NCI-H526 (cell line): ENCODE measurements at regions not wholly inside any gene's neighbourhood (a gene's known extent, or its start where the extent isn't known, plus 50 kb on each side); places are given as distances from the start of the nearest gene placed in this dataset.
A peak's percentile ranks its signal among the peaks of the same experiment; 100 is the strongest.

Experiments
- DNase-seq, 2 experiments: peaks; one replicate each; lab custom pipeline; 2025; lab: John Stamatoyannopoulos, UW

DNA sequence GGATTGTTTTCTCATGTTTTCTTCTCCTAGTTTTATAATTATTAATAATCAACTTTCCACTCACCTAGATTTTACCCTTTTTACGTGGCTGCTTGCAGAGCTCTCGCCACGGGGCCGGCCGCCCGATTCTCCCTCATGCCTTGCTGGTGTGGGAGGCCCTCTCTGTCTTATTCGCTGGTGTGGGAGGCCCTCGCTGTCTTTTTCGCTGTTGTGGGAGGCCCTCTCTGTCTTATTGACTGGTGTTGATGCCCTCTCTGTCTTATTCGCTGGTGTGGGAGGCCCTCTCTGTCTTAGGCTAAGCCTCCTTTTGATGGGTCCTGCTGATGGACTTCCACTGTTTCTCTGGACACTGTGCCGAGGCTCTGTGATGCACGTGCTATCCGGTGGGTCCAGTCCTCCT, 161.3 kb upstream of the IRX2 start:
- no peak for DNase-seq

DNA sequence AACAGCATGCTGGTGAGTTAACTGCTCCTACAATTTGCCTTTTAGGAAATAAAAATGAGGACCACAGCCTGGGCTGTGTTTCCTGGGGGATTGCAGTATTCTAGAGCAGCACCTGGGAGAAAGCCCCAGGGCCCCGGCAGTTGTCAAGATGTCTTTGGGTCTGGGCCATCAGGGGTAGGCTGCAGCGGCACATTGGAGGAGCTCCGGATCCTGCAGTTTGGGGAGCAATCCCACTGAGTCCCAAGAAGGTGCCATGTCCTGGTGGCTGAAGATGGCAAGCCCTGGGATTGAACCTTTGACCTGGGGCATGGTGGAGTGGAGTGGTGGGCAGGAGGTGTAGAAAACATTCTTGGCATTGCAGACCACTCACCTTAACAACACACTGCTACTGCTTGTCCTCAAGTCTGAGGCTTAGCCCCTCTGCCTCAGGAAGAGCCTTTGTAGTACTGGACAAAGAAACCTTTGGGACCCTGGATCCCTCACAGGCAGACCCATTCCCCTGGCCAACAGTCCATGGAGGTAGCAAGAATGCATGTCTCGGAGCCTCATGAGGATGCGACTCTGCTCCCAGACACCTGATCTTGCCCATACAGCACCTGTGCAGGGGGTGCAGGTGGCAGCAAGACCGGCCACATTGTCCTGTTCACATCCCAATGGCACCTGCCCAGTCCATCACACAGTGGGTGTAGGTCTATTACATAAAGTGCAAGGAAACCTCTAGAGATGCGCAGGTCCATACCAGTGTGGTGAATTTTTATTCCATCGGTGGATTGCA, 159.1 kb upstream of the IRX2 start:
- no peak for DNase-seq

DNA sequence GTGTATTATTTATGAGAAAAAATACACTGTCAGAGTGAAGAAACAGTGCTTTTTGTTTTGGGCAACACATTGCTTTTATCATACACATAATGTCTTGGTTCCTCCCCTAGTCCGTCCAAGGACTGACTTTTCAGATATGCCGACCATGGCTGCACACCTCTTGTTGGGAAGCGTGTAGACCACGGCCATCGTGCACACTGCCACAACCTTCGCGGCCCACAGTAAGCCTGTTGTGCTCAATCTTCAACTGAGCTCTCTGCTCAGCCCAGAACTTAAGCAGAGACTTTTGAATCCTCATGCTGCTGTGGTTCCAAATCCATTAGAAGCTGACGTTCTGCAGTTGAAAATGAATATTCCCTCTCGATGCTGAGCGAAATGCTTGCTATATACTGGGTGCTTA, 157.6 kb upstream of the IRX2 start:
- no peak for DNase-seq

DNA sequence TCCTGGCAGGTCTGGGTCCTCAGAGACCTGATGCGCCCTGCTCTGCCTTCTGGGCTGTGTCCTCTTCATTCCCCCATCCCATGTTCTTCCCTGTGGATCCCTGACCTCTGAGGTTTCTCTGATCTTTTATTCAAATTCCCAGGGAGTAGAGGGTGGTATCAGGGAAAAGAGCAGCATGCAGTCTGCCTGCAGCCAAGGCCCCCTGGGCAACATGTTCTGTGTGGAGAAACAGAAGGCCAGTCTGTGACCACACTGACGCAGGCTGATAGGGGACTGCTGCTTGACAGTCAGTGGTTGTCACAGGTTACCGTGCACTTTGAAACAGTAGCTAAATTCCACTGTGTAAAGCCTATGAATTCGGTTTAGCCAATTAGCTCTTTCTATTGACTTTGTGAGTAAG, 156.6 kb upstream of the IRX2 start:
- DNase-seq, result peak in 1 of 2 experiments; percentile 23

DNA sequence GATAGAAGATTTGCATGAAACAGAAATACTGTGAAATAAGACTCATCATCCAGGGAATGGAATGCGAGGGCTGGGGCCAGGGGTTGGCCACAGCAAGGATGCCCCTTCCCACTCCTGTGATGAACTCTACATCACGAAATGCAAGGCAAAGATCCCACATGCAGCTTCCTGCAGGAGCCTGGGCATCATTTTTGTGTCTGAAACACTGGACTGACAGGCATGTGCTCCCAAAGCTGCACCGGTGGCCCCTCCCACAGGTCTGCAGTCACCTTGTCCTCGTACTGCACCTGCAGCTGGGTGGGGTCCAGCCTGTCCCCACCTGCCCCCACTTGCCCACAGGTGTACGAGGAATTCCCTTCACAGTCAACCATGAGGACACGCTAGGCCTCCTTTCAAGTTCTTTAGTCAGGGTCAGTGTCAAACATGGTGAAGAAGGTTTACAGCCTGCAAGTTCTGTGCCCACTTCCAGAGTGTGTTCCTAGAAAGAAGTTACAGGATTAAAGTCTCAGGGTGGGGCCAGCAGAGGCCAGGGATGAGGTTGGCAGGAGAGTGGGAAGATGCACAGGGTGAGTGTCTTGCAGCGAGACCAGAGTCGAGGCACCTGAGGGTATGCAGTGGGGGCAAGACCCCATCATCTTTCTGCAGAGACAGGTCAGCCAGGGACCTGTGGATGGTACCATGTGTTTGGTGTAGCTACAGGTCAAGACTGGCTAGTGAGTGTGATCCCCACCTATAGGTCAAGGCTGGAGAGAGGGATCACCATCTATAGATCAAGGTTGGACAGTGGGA, 155.0 kb upstream of the IRX2 start:
- no peak for DNase-seq

DNA sequence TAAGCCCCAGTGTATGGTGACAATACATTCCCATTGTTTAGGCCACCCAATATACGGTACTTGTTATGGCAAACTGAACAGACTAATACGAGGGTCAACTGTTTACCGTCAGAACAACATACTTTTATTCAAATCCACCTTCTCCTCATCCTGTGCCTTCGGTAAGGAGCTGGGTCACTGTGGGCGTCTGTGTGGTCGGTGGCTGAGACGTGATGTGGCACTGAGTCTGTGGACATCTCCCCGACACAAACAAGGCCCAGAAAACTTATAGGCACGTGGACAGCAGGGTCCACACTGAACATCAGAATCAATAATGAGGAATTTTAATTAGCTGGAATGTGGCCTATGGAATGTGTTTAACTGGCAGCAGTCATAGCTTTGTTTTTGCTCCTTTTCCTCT, 154.3 kb upstream of the IRX2 start:
- no peak for DNase-seq

DNA sequence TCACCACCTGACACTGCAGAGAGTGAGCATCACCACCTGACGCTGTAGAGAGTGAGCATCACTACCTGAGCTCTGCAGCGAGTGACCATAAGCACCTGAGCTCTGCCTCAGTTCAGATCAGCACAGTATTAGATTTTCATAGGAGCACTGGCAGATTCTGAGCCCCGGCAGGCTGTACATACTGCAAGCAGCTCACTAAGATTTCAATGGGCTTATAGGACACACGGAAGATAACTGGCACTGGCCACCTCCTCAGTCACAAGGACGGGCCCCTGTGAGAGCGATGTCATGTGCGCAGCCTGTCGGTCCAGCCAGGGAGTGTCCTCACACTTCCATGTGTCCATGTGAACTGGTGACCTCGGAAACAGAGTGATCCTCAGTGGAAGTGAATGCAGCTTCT, 153.5 kb upstream of the IRX2 start:
- no peak for DNase-seq

DNA sequence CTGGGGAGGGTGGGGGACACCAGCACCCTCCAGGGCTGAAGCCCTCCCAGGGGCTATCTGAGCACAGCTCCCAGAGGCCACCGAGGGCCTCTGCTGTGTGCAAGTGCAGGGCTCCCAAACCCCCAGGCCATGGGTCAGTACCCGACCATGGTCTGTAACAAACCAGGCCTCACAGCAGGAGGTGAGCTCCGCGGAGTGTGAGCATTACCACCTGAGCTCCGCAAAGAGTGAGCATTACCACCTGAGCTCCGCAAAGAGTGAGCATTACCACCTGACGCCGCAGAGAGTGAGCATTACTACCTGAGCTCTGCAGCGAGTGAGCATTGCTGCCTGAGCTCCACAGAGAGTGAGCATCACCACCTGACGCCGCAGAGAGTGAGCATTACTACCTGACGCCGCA, 152.9 kb upstream of the IRX2 start:
- DNase-seq, result no peak

DNA sequence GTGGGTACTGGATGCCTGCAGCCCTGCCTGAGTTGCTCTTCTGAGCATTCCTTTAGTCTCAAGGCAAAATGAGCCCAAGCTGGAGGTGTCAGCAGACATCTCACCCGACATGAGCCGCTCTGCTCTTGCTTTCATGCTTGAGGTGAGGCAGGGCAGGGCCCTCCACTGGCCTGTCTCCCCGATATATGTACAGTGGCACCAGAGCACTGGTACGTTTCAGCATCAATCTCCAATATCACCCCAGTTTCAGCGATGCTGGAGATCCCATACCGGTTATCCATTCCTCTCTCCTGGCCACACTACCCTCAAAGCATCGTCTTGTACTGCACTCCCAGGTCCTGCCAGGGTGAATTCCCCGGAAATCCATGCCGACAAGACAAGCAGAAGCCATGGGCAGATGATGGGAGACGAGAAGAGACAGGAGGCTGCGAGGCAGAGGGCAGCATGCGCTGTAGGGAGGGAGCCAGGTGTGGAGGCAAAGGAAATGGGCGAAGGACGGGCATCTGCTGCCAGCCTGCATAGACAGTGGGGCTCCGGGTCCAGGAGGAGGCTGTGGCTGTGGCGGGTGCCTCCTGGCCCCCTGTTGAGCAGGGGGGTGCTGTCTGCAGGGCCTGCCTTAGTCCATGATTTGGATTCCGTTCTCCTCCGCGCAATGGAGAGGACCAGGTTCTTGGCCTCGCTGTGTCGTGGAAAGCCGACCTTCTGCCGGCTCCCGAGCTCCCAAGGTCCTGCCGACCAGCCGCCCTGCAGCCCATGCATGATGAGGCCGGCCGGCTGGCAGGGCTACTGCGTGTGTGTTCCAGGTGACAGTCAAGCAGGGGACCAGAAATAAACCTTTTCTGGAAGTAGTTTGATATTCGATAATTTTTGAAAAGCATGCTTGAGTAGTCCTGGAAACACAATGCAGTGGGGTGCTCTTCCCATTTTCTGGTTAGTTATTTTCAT, 152.2 kb upstream of the IRX2 start:
- DNase-seq, result no peak

DNA sequence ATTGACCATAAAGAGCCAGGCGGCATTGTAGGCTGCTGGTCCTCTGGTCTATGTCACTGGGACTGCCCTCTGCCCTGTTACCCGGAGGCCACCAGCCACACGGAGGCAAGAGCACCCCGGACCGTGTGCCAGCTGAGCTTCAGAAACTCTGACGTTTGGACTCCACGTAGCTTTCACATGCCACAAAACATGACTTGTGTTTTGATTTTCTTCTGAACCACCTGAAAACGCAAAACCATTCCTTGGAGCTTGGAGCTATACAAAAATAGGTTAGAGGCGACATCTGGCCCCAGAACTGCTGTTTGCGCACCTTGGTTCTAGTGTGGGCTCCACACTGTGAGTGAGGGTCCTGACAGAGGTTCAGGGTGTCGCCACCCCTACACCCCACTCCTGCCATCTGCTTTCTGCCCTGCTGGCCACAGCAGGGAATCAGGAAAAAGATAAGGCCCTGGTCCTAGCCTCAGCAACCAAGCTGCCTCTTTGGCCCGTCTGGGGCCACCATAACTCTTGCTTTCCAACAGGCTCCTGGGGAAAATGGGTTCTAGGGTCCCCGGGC, 151.3 kb upstream of the IRX2 start:
- DNase-seq, result no peak

DNA sequence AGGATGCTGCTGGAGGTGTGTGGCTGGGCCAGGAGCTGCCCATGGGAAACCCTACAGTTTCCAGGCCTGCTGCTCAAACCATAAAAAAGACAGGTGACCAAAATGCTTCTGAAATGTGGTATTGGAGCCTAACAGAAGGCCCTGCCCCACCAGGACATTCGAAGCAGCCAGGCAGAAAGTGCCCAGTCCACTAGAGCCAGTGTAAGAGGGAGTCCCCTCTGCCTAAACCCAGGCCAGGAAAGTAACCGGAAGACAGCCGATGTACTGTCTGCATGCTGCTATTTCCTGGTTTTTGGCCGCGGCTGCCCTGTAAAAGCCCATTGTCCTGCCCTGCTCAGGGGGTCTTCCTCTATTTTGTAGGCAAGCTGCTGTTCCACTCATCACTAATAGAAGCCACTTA, 150.7 kb upstream of the IRX2 start:
- DNase-seq, result no peak

DNA sequence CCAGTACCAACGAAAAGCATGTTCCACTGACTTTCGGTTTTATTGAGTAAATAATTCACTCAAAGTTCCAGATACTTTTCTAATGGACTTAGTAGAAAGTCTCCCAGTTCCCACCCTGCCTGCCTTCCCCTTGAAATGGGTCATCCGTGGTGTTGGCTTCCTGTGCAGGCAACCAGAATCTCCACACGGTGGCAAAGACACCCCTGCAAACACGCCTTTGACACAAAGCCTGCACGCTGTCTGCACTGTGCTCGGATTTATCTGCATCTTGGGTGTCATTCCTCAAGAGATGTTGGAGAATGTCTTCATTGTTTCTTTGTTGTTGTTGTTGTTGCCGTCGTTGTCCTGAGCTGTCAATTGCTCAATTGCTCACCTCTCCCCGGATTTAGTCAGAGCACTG, 150.0 kb upstream of the IRX2 start:
- DNase-seq, result no peak

DNA sequence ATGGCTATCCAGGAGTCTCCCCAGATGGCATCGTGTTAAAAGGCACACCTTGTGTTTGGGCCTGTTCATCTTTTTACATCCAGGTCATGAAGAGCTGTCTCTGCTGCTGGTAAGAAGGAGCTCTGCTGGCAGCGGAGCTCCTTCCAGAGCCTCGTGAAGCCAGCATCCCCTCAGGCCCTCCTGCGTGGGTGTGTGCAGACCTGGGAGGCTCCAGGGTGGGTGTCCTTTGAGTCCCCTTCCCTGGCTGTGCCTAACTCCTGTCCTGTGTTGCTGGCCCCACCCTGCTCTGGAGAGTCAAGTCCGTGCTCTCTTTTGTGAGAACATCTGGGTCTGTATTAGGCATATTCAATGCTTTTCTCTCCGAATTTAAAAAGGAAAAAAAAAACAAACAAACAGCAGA, 149.6 kb upstream of the IRX2 start:
- DNase-seq, result no peak

DNA sequence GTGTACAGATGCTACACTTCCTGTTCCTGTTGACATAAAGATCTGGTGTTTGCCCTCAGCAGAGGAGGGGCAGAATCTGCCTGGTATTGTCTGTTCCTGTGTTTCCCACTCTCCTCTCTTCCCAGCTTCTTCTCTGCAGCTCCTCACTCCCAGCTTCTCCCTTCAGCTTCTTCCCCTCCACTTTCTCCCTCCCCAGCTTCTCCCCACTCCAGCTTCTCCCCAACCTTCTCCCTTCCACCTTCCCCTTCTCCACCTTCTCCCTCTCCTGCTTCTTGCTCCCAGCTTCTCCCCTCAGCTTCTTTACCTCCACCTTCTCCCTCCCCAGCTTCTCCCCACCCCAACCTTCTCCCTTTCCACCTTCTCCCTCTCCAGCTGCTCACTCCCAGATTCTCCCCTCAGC, 148.9 kb upstream of the IRX2 start:
- no peak for DNase-seq

DNA sequence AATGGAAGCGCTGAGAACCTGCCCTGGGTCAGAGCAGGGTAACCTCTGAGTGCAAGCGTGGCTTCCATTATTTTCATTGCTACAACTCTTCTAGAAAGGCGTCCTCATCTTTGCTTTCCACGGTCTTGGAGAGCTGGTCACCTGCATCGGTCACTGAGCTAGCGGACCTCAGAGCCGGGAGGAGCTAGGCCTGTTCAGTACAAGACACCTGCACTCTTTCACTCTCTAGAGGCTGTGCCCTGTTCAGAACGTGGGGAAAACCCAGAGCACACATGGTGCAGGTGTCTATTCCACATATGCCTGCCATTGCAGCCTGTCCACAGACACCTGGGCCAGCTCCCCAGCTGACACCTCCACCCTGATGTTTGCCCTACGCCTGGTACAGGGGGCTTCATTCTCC, 147.8 kb upstream of the IRX2 start:
- no peak for DNase-seq

DNA sequence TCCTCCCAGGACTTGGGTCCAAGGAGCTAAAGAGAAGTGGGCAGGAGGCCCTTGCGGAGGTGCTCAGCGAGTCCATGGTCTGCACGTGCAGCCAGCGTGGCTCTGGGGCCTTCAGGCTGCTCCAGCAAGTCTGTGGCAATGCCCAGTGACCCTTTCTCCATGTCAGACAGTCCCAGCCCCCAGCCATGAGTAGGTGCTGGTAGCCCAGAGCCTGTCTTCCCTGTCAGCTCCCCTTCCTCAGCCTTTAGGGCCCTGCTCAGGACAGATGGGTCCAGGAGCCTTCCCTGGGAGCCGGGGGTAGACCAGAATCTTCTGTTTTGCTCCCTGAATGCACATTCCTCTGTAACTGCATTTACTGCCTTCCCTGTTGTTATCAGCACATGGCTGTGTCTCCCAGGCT, 147.2 kb upstream of the IRX2 start:
- no peak for DNase-seq

DNA sequence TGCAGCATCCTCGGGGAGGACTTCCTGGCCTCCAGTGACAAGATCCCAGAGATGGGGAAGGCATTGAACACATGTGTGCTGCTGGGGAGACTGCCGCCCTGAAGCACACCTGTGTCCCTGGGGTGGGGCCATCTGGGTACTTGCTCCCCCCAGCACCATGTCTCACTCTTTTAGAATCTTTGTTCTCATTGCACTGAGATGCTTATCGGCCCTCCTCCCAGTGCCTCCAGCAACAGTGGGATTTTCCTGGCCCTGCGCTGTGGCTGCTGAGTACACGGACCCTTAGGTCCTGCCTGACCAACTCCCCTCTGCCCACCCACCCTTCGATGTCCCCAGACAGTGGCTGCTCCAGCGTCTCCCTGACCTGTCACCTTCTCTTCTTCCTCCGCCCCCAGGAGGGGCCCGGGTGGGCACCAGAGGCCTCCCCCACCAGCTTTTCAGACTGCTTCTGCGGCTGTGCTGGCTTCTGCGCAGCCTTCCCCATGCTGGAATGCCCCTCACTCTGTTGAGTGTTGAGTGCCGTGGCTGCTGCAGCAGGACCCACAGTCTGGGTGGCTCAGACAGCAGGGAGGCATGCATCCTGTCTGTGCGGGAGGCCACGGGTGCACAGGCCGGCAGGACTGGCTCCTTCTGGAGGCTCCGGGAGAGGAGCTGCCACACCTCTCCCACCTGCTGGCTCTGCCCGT, 145.9 kb upstream of the IRX2 start:
- DNase-seq, result no peak

DNA sequence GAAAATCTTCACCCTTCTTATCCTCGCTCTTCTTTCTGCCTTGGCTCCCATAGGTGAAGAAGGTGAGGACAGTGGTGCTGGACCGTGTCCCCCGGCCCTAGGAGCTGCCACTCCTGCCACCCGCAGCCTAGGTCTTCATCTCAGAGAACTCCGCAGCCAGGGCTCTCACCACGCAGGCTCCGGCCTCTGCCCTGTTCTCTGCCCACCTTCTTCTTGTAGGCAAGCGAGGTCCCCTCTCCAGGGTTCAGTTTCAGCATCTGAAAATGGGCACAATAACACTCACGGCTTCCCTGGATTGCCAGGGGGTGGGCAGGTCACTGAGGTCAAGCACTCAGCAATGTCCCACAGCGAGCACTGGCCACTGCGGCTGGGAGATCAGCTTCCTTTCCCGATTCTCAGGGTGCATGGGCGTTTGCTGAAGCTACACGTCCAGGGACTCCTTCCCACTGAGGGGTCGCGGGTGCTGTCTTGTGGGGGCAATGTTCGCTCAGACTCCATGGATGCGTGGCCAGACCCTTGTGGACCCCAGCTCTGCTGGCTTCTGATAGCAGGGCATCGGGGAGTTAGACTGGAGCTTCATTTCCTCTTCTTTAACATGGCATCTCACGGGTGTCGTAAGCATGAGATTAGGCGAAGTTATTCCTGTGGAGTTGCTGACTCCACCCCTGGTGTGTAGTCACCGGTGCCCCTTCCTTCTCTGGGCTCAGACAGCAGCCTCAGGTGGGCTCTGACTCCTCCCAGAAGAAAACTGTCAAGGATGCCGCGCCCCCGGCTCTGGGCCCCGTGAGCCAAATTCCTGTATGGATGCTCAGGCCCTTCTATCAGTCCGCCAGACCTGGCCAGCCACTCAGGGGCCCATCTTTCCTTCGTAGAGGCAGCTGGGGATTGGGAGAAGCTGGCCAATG, 145.1 kb upstream of the IRX2 start:
- no peak for DNase-seq

DNA sequence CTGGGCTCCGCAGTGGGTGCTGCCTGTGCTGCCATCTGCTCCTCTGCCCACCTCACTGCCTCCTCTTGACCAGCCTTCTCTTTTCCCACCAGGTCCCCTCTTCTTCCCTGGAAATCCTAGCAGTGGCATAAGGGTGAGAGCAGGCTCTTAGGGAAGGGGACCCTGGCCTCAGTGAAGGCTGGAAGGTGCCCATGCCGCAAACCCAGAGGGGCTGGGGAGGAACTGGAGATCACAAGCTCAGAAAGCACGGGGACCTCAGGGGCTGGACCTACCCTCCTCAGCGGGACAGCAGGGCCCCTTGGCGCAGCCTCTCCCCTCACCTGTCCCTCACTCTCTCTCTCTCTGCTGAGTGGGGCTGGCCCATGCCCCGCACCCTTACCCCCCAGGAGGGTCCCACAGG, 144.4 kb upstream of the IRX2 start:
- no peak for DNase-seq

DNA sequence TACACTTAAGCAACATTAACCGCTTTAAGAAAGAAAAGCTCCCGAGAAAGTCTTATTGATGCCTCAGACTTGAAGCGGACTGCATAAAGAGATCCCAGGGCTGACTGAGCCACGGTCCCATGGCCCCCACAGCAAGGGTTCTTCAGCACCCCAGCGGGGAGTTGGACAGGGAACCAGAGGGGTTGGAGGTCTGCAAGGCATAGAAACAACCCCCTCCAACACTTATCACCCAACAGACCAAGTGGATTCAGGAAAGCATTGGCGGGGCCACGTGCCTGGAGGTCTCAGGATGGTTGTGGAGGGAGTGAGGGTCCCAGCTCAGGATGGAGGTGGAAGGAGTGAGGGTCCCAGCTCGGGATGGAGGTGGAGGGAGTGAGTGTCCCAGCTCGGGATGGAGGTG, 143.7 kb upstream of the IRX2 start:
- DNase-seq, result no peak

DNA sequence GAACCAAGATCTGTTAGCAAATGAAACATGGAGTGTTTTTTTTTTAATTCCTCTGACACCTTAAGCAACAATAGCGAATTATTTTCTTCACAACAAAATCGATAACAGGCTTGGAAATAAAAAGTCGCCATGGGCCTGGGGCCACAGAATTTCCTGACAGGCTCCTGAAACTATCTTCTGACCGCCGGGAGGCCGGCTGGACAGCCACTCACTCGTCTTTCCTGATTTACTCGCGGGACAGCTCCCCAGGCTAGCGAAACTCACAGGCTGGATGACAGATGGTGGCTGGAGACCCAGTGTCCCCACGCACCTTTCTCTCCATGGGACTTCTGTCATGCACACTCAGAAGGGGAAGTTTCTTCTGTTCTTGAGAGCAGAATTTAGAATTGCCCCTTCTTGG, 143.3 kb upstream of the IRX2 start:
- DNase-seq, result no peak
